ENCODE measurements at regions not wholly inside any gene's neighbourhood (a gene's known extent, or its start where the extent isn't known, plus 50 kb on each side); places are given as distances from the start of the nearest gene placed in this dataset.

DNA sequence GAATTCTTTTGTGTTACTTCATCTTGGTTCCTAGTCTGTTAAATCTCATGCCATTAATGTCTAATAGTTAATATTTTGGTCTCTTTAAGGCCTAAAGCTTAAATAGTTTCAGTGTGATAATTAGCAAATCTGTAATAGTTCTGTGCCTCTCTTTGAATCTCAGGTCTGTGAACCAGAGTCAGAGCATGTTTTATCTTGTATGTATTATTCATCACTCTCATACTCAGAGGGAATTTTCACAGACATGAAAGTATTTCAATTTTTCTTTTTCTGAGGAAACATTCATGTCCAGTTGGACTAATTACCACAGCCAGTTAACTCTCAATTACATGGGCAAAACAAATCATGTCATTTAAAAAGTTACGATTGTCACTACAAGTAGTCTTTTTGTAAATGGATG lies 931.9 kb upstream of the SLC39A10 start:
- TF ChIP-seq POLR2A (IDR thresholded peaks at IDR 0.05) (no peak), EP300 (IDR thresholded peaks at IDR 0.05) (no peak)
- TF ChIP-seq, protein P1, sequence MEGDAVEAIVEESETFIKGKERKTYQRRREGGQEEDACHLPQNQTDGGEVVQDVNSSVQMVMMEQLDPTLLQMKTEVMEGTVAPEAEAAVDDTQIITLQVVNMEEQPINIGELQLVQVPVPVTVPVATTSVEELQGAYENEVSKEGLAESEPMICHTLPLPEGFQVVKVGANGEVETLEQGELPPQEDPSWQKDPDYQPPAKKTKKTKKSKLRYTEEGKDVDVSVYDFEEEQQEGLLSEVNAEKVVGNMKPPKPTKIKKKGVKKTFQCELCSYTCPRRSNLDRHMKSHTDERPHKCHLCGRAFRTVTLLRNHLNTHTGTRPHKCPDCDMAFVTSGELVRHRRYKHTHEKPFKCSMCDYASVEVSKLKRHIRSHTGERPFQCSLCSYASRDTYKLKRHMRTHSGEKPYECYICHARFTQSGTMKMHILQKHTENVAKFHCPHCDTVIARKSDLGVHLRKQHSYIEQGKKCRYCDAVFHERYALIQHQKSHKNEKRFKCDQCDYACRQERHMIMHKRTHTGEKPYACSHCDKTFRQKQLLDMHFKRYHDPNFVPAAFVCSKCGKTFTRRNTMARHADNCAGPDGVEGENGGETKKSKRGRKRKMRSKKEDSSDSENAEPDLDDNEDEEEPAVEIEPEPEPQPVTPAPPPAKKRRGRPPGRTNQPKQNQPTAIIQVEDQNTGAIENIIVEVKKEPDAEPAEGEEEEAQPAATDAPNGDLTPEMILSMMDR (IDR thresholded peaks at IDR 0.05) = no peak

All from suprapubic skin (tissue), 3 donors.